NB4 (cell line): ENCODE measurements at regions not wholly inside any gene's neighbourhood (a gene's known extent, or its start where the extent isn't known, plus 50 kb on each side); places are given as distances from the start of the nearest gene placed in this dataset.

ENCODE experiments used
- MYC ChIP-seq: IDR thresholded peaks from 2 replicates; pipeline ENCODE4 v1.6.1; 2011; ENCODE audit warnings: low read depth, low read length
- POLR2A ChIP-seq: IDR thresholded peaks from 2 replicates; pipeline ENCODE4 v1.6.1; 2011; ENCODE audit warnings: mild to moderate bottlenecking; ENCODE audit not compliant: insufficient read length; ENCODE audit errors: extremely low read depth
- TF ChIP-seq, protein P1 (sequence below): IDR thresholded peaks from one replicate; pipeline ENCODE4 v1.5.1; 2012; ENCODE audit warnings: low read depth, low read length

GRCh38 chr2:198401644-198402043 is 597.3 kb downstream of the PLCL1 start:
- TF ChIP-seq, protein P1, sequence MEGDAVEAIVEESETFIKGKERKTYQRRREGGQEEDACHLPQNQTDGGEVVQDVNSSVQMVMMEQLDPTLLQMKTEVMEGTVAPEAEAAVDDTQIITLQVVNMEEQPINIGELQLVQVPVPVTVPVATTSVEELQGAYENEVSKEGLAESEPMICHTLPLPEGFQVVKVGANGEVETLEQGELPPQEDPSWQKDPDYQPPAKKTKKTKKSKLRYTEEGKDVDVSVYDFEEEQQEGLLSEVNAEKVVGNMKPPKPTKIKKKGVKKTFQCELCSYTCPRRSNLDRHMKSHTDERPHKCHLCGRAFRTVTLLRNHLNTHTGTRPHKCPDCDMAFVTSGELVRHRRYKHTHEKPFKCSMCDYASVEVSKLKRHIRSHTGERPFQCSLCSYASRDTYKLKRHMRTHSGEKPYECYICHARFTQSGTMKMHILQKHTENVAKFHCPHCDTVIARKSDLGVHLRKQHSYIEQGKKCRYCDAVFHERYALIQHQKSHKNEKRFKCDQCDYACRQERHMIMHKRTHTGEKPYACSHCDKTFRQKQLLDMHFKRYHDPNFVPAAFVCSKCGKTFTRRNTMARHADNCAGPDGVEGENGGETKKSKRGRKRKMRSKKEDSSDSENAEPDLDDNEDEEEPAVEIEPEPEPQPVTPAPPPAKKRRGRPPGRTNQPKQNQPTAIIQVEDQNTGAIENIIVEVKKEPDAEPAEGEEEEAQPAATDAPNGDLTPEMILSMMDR: no peak
- no peak for TF ChIP-seq MYC
- no peak for TF ChIP-seq POLR2A
